HS-27A (cell line): ENCODE measurements at regions not wholly inside any gene's neighbourhood (a gene's known extent, or its start where the extent isn't known, plus 50 kb on each side); places are given as distances from the start of the nearest gene placed in this dataset.
A peak's percentile ranks its signal among the peaks of the same experiment; 100 is the strongest.
"Not testable (repeated sequence)": the region's sequence is repeated elsewhere in the genome, so short reads cannot be mapped to it uniquely, and the experiment has no call there.

Experiments used
- DNase-seq: peaks from one replicate; pipeline ENCODE4 v3.0.0-alpha.2; 2012; ENCODE audit warnings: low read depth, missing footprints

DNA sequence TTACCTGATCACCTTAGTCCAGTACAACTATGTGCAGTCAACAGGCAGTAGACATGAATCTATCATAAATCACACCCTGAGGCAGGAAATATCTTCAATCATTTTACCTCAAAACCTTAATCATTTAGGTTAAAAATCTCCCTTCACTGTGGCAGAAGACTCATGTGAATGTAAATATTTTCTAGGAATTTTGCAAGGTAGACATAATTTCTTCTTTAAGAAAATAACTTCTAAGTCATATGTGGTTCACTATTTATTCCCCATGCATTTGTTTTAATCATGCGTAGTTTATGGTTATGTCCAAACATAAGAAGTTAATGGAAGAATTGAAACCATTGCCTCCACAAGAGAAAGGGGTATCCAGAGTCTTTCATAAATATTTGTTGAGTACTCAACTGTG is 97.0 kb downstream of the HMHB1 start:
- DNase-seq: no peak

DNA sequence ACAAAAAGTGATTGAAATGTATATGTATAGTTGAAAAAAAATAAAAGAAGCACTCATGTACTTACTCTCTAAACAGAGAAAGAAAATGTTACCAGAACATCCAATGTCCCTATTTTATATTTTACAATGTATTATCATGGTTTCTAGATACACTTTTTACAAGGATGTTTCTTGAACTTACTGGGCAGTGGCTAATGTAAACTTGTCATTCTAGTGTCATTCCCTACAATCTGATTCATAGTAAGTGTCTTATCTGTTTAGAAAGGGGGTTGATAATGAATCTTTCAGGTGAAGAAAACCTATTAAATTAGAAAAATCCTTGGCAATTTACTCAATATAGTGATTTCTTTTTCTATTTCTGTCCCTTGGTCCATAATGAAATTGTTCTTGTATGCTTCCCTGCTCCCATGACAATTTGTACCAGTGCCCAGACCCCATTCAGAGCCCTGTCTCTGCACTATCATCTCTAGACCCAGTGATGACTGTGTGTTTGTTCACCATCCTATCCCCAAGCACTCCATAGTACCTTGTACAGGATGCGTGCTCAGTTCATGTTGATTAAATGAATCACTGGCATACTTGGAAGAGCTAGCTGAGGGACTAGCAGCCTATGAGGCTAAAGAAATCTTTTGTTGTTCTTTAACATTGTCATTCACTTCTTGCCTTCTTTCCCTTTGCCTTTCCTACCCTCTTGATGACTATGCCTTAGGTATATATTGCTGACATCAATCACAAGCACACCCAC is 101.2 kb downstream of the HMHB1 start:
- DNase-seq: no peak

DNA sequence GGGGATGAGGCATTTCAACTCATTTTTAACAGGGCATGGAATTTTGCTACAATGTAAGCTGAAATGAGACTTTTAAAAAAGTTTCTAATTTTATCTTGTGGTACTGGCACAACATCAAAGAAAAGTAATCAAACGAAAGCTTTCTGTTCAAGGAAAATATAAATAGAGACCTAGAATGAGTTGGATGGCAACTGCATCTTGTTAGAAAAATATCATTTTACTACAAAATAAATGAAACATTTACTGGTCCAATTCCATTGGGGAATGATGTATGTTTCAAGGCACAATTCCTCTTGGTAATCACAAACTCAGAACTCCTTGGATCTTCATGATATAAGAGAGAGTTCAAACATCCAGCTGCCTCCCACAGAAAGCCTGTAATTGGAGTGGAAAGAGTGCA is 102.8 kb downstream of the HMHB1 start:
- no peak for DNase-seq

DNA sequence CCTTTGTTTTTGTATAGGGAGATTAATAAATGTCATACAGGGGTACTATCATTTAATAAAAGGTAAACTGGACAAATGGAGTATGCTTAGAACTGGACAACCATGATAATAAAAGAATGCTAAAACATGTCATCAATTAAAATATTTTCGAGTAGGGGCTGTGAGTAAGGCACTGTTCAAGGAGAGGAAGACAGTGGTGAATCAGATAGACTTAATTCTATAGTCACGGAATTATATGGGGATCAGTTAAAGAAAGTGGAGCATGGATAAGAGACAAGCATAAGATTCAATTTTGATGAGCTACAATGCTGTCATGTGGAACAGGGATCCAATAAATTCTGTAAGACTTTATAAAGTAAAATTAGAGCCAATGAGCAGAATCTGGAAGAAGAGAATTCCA is 104.5 kb downstream of the HMHB1 start:
- DNase-seq: no peak

DNA sequence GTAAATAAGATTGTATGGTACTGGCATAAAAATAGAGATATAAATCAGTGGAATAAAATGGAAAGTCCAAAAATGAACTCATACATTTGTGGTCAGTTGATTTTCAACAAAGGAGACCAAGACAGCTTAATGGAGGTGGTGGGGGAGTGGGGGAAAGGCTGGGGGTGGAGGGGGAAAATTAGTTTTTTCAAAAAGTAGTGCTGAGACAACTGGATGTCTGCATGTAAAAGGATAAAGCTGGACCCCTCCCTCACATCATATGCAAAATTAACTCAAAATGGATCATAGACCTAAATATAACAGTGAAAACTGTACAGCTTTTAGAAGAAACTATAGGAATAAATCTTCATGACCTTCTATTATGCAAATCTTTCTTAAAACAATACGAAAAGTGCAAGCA is 107.0 kb downstream of the HMHB1 start:
- no peak for DNase-seq

DNA sequence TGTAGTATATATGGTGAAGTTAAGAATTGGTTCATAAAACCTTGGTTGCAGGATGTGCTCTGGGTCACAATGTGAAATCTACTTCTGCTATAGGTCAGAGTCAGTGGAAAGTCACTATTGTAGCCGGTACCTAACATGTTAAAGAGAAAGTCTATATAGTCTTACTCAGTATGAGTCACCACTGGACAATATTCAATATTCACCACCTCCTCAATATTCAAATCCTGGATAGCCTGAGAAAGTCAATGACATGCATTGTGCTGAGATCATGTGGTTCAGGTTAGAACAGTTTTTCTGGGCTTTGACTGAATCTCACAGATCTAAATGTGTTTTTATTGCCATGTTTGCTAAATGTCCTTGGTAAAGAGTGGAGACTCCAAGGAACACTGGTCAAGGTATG is 108.8 kb downstream of the HMHB1 start:
- no peak for DNase-seq

DNA sequence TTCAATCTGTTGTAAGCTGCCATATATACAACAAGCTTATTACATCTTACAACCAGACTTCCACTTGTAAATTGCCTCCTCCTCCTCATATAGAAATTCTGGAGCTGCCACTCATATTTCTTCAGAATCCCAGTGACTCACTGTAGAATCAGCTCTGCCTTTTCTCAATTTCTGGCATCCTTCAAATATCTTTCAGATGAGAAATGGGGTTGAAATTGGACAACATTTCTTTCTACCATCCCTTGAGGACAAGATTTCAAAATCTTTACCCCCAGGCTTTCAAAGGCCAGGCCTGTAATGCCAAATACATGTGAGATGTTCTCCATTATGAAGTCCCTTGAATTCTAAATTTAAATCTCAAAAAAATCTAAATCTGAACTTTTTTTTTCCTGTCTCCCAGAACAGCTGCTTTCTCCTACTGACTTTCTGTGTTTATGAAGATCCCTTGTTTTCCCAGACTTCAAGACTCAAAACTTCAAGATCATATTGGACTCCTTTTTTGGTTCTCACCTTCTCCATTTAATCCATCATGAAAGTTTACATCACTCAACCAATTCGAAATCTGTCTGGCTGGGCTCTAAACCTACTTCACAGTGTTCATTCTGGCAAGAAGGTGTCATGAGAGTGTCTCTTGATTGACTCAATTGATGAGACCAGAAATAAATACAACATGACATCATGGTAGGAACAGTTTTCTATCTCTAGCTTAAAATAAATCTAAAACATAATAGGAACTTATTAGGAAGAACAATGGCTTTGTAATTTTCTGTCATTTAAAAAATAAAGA is 109.8 kb downstream of the HMHB1 start:
- peak; percentile 76 for DNase-seq

DNA sequence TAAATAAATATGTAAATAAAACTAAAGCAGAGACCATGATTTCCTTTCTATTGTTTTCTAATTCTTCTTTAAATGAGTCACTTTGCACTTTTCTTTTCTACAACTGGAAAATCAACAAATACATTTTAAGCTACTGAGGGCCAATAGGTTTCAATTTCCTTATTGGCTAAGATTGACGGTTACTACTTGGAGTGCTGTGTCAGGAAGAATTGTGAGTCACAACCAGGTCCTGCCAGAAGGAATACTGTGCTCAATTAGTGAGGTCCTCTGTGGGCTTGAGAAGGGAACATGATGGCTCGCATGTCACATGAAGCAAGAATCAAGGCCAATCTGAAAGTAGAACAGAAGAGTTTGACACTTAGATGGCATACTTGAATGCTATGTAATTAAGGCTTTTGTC is 110.8 kb downstream of the HMHB1 start:
- DNase-seq: no peak

DNA sequence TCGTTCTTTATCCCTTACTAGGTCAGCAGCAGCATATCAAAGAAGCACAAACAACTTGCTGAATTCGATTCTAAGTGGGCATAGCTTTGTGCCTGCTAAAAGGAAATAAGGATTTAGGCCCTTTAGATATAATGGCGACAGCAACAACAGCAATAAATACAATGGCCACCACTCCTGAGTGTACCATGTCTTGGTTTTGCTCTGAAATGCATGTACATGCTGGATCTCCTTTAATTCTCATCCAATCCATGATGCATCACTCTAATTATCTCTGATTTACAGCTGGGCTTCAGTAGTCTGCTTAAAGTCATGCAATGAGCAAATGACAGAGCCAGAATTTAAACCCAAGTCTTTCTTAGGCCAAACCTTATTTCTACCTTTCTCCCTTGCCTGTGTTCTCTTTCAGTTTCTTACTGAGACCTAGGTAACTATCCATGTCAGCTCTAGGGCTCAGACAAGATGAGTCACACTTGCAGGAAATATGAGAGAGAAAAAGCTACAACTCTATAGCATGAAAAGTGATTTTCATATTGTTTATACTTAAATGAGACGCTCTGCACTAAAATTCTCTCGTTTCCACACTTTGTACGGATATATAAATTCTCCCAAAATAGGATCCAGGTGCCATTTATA is 111.8 kb downstream of the HMHB1 start:
- DNase-seq: no peak

DNA sequence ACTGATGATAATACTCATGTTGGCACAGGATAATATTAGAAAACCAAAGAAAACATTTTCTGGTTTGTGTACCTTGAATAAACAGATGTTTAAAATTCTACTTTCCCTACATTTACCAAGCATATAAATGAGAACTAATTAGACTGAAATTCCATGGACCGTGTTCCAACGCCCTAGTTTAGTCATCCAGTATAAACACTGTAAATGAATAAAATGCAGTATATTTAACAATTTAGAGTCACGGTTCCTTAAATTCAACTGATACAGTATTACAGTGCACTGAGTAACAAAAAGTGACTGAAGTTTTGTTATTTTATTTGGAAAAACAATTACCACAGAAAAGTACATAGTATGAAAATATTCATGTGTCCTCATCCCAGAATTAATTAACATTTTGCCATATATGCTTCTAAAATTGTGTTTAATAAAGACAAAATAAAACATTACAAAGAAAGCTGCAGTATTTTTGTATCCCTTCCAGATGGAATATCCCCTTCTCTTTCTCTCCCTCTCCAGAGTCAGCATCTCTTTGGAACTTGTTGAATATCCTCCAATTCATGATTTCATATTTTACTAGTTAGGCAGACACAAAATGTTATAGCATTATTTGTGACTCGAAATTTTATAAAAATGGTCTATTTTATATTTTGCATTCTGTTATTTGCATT is 112.5 kb downstream of the HMHB1 start:
- no peak for DNase-seq

DNA sequence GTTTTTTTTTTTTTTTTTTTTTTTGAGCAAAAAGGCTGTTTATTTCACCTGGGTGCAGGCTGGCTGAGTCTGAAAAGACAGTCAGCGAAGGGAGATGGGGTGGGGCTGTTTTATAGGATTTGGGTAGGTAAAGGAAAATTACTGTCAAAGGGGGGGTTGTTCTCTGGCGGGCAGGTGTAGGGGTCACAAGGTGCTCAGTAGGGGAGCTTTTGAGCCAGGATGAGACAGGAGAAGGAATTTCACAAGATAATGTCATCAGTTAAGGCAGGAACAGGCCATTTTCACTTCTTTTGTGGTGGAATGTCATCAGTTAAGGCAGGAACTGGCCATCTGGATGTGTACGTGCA is 113.0 kb downstream of the HMHB1 start:
- not testable (repeated sequence) for DNase-seq

DNA sequence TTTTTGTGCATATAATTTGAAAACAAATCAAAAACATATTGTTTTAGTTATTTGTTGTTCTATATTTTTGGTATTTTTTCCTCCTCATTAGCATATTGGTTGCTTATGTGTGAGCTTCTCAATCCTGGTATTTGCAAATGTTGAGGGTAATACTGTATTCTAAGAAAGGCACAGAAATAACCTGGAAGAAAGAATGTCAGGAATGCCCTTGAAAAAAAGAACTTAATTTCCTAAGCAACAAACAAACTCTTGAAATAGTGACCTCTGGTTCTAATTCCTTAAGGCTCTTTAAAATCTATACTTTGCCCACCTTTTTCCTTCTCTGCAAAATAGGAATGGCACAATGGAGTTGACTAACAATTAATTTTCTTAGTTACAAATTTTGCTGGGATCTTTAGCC is 117.5 kb downstream of the HMHB1 start:
- no peak for DNase-seq

DNA sequence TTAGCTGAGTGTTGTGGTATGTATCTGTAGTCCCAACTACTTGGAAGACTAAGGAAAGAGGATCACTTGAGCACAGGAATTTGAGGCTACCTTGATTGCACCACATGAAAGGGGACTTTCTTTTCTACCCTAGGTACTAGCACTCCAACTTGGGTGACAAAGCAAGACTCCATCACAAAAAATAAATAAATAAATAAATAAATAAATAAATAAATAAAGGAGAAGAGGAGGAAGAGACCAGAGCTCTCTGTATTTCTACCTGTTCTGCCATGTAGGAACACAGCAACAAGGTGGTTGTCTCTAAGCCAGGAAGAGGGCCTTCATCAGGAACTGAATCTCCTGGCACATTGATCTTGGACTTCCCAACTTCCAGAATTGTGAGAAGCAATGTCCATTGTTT is 118.6 kb downstream of the HMHB1 start:
- DNase-seq: no peak

DNA sequence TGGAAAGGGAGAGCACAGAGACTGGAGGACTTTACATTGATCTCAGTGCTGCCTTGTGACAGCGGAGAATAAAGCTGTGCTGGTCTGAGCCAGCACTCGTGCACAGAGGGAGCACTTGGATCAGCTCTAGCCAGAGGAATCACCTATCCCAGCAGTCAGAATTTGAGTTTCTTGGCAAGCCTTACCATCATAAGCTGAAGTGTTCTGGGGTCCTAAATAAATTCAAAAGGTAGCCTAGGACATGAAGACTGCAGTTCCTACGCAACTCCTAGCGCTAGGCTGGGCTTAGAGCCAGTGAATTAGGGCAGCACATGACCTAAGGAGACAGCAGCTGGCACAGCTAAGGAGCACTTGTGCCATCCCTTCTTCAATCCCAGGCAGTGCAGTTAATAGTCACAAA is 119.5 kb downstream of the HMHB1 start:
- no peak for DNase-seq

DNA sequence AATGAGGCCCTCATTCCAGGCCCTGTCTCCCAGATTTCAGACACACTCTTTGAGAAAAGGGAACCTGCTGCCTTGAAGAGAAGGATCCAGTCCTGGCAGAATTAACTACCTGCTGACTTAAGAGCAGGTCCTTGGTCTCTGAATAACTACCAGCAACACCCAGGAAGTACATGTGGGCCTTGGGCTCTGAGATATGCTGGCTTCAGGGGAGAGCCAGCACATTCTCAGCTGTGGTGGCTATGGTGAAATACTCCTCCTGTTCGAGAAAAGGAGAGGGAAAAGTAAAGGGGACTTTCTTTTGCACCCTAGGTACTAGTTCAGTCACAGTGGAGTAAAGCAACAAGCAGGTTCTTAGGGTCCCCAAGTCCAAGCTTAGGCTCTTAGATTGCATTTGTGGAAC is 120.0 kb downstream of the HMHB1 start:
- DNase-seq: no peak

DNA sequence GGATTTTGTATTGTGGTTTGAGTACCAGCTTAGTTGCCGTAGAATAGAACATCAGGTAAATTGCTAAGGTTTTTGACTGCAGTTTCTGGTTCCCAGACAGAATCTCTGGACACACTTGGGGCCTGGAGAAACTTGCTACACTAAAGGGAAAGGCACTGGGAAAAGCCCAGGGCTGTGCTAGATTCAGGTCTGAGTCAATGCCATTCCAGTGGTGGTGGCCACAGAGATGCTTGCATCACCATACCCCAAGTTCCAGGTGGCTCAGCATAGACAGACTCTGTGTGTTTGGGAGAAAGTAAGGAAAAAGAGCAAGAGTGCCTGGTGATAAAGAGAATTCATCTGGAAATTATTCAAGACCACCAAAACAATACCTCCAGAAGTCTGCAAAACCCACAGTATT is 120.6 kb downstream of the HMHB1 start:
- DNase-seq: no peak

DNA sequence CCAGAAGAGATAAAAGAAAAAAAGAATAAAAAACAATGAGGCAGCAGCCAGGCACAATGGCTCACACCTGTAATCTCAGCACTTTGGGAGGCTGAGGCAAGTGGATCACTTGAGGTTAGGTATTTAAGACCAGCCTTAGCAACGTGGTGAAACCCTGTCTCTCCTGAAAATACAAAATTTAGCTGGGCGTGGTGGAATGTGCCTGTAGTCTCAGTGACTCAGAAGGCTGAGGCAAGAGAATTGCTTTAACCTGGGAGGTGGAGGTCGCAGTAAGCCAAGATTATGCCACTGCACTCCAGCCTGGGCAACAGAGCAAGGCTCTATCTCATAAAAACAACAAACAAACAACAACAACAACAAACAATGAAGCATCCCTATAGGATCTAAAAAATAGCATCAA is 121.5 kb downstream of the HMHB1 start:
- no peak for DNase-seq

DNA sequence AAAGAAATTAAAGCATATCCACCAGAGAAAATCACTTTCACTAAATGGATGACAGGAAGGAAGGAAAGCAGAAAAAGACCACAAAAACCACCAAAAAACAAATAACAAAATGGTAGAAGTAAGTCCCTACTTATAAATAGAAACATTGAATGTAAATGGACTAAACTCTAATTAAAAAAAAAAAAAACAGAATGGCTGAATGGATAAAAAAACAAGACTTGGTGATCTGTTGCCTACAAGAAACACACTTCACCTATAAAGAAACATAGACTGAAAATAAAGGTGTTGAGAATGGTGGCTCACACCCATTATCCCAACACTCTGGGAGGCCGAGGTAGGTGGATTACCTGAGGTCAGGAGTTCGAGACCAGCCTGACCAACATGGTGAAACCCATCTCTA is 122.9 kb downstream of the HMHB1 start:
- no peak for DNase-seq

DNA sequence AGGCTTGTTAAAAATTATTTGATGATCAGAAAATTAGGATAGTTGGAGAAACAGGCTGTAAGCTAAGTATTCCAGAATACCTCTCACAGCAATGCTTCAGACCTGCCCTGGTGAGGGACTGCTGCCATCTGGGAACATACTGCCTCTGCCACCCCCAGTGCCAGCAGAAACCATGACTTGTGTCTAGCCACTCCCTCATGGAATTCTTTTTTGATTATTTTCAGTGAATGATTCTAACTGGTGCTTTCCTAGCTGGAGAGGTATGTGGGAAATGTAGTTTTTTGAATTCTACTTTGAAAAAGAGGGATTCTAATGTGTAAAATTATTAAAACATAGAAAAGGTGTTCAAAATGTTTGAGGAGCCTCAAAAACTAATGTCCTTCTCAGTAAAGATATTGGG is 126.3 kb downstream of the HMHB1 start:
- DNase-seq: no peak

DNA sequence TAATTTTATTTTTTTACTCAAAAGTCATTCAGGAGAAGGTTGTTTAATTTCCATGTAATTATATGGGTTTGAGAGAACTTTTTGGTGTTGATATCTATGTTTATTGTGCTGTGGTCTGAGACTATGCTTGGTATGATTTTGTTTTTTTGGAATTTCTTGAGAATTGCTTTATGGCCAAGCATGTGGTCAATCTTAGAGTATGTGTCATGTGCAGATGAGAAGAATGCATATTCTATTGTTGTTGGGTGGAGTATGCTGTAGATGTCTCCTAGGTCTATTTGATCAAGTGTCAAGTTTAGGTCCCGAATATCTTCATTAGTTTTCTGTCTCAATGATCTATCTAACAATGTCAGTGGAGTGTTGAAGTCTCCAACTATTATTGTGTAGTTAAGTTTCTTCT is 134.9 kb downstream of the HMHB1 start:
- no peak for DNase-seq

DNA sequence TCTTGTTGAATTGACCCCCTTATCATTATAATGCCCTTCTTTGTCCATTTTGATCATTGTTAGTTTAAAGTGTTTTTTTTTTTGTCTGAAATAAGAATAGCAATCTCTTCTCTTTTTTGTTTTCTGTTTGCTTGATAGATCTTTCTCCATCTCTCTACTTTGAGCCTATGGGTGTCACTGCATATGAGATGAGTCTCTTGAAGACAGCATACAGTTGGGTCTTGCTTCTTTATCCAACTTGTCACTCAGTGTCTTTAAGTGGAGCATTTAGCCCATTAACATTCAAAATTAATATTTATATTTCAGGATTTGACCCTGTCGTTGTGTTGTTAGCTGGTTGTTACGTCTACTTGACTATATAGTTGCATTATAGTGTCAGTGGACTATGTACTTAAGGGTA is 135.4 kb downstream of the HMHB1 start:
- DNase-seq: no peak

DNA sequence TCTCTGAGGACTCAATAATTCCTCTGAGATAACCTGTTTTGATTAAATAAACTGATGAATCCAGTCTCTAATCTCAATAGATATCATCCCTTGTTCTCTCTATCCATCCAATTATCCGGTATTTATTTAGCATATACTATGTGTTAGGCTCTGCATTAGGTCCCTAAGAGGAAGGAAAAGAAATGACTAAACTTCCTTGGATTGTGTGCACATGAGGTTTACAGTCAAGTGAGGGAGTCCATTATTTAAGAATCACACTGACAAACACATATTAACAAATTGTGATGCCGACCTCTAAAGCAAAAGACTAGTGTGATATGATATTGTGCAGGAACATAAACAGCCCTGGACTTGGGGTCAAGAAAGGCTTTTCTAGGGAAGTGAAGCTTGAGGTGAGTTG is 140.8 kb downstream of the HMHB1 start:
- no peak for DNase-seq

DNA sequence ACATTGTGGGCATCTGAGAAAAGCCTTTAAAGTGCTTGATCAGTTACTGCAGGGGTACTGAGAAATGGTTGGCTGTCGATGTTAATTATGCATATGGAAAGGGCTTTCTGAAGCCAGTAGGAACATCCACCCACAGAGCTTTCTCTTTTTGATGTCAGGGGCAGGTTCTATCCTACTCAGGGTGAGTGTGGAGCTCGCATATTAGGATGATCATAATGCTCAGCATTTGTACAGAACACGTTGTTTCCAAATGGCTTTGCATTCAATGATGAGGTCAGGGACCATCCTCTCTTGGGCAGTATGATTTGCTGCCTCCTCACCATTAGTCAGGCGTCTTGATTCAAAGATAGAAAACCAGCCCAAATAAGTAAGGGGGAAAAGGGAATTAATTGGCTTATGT is 141.9 kb downstream of the HMHB1 start:
- DNase-seq: no peak
